ENCODE measurements at regions not wholly inside any gene's neighbourhood (a gene's known extent, or its start where the extent isn't known, plus 50 kb on each side); places are given as distances from the start of the nearest gene placed in this dataset.

- POLR2A ChIA-PET = no interaction called here
- Histone ChIP-seq H3K9me3 (ENCODE audit: low read length) (no peaks in the 10 kb centered on the region), H3K27me3 (ENCODE audit: insufficient read depth, low read length, poor library complexity, severe bottlenecking) (no peaks in the 10 kb centered on the region), H3K27ac (ENCODE audit: low read depth, low read length) (no peak overlapping the region), H3K4me1 (ENCODE audit: insufficient read depth, low read length) (no peaks in the 10 kb centered on the region), H3K4me3 (ENCODE audit: low read length) (no peak overlapping the region), H3K36me3 (ENCODE audit: insufficient read depth, low read length) (no peaks in the 10 kb centered on the region)
- no peak for DNase-seq
- Mint-ChIP-seq H3K4me1 (no peaks in the 10 kb centered on the region), H3K4me3 (no peak overlapping the region), H3K36me3 (no peaks in the 10 kb centered on the region), H3K27ac (no peak overlapping the region), H3K27me3 (peaks cover 0 to 2% of the 10 kb centered on the region in 2 donors), H3K9me3 (peaks cover 0 to 2% (median 0%) of the 10 kb centered on the region in 5 donors)
- CTCF ChIA-PET = no interaction called here
These were observed 417.4 kb downstream of the TBC1D32 start for GRCh38 chr6:120916844-120917243.

GRCh38 chr6:120913486-120913885, 420.8 kb downstream of the TBC1D32 start:
- H3K9me3 ChIP-seq (ENCODE audit: low read length) = no peaks in the 10 kb centered on the region
- H3K36me3 ChIP-seq (ENCODE audit: insufficient read depth, low read length) = no peaks in the 10 kb centered on the region
- Mint-ChIP-seq H3K9me3 (peaks cover 0 to 4% (median 0%) of the 10 kb centered on the region in 5 donors), H3K4me3 (no peak overlapping the region), H3K27me3 (peaks cover 0 to 2% of the 10 kb centered on the region in 2 donors), H3K36me3 (no peaks in the 10 kb centered on the region), H3K4me1 (no peaks in the 10 kb centered on the region), H3K27ac (no peak overlapping the region)
- POLR2A ChIA-PET = no interaction called here
- CTCF ChIA-PET = no interaction called here
- H3K4me3 ChIP-seq (ENCODE audit: low read length) = no peak overlapping the region
- H3K4me1 ChIP-seq (ENCODE audit: insufficient read depth, low read length) = no peaks in the 10 kb centered on the region
- no peak overlapping the region for H3K27ac ChIP-seq (ENCODE audit: low read depth, low read length)
- H3K27me3 ChIP-seq (ENCODE audit: insufficient read depth, low read length, poor library complexity, severe bottlenecking) = no peaks in the 10 kb centered on the region
- DNase-seq = no peak

- ChIA-PET POLR2A (no interaction called here), CTCF (no interaction called here)
- no peak overlapping the region for H3K27ac Mint-ChIP-seq
- no peak for DNase-seq
- H3K27me3 Mint-ChIP-seq = no peaks in the 10 kb centered on the region
- Histone ChIP-seq H3K9me3 (ENCODE audit: low read length) (no peaks in the 10 kb centered on the region), H3K4me3 (ENCODE audit: low read length) (no peak overlapping the region), H3K36me3 (ENCODE audit: insufficient read depth, low read length) (no peaks in the 10 kb centered on the region), H3K27ac (ENCODE audit: low read depth, low read length) (no peak overlapping the region), H3K4me1 (ENCODE audit: insufficient read depth, low read length) (no peaks in the 10 kb centered on the region), H3K27me3 (ENCODE audit: insufficient read depth, low read length, poor library complexity, severe bottlenecking) (no peaks in the 10 kb centered on the region)
- no peaks in the 10 kb centered on the region for H3K36me3 Mint-ChIP-seq
- no peak overlapping the region for H3K4me3 Mint-ChIP-seq
- H3K4me1 Mint-ChIP-seq = no peaks in the 10 kb centered on the region
- peaks cover 0 to 4% (median 2%) of the 10 kb centered on the region in 5 donors for H3K9me3 Mint-ChIP-seq
These were observed 425.5 kb downstream of the TBC1D32 start for GRCh38 chr6:120908767-120909166.

- no peaks in the 10 kb centered on the region for H3K4me1 Mint-ChIP-seq
- peaks cover 0 to 2% (median 0%) of the 10 kb centered on the region in 5 donors for H3K9me3 Mint-ChIP-seq
- no peak overlapping the region for H3K27ac ChIP-seq (ENCODE audit: low read depth, low read length)
- H3K36me3 ChIP-seq (ENCODE audit: insufficient read depth, low read length) = no peaks in the 10 kb centered on the region
- POLR2A ChIA-PET = no interaction called here
- DNase-seq = no peak
- H3K27ac Mint-ChIP-seq = no peak overlapping the region
- H3K4me3 ChIP-seq (ENCODE audit: low read length) = no peak overlapping the region
- no peaks in the 10 kb centered on the region for H3K36me3 Mint-ChIP-seq
- no peaks in the 10 kb centered on the region for H3K4me1 ChIP-seq (ENCODE audit: insufficient read depth, low read length)
- no peak overlapping the region for H3K4me3 Mint-ChIP-seq
- no peaks in the 10 kb centered on the region for H3K27me3 ChIP-seq (ENCODE audit: insufficient read depth, low read length, poor library complexity, severe bottlenecking)
- CTCF ChIA-PET = no interaction called here
- H3K27me3 Mint-ChIP-seq = no peaks in the 10 kb centered on the region
- H3K9me3 ChIP-seq (ENCODE audit: low read length) = no peaks in the 10 kb centered on the region
These were observed 430.4 kb downstream of the TBC1D32 start for GRCh38 chr6:120903836-120904235.

GRCh38 chr6:120899932-120900331, 434.3 kb downstream of the TBC1D32 start:
- no peaks in the 10 kb centered on the region for H3K36me3 Mint-ChIP-seq
- no peaks in the 10 kb centered on the region for H3K27me3 ChIP-seq (ENCODE audit: insufficient read depth, low read length, poor library complexity, severe bottlenecking)

GRCh38 chr6:120894077-120894476, 440.2 kb downstream of the TBC1D32 start:
- Histone ChIP-seq H3K27ac (ENCODE audit: low read depth, low read length) (no peak overlapping the region), H3K36me3 (ENCODE audit: insufficient read depth, low read length) (no peaks in the 10 kb centered on the region), H3K4me1 (ENCODE audit: insufficient read depth, low read length) (no peaks in the 10 kb centered on the region), H3K4me3 (ENCODE audit: low read length) (no peak overlapping the region), H3K9me3 (ENCODE audit: low read length) (no peaks in the 10 kb centered on the region), H3K27me3 (ENCODE audit: insufficient read depth, low read length, poor library complexity, severe bottlenecking) (no peaks in the 10 kb centered on the region)
- Mint-ChIP-seq H3K36me3 (peaks cover 0 to 2% (median 0%) of the 10 kb centered on the region in 3 donors), H3K4me1 (no peaks in the 10 kb centered on the region), H3K9me3 (peaks cover 4 to 31% (median 17%) of the 10 kb centered on the region in 5 donors), H3K4me3 (no peak overlapping the region), H3K27me3 (no peaks in the 10 kb centered on the region), H3K27ac (no peak overlapping the region)
- DNase-seq = no peak
- CTCF ChIA-PET = no interaction called here
- POLR2A ChIA-PET = no interaction called here

More at GRCh38 chr6:120899932-120900331, 434.3 kb downstream of the TBC1D32 start:
- ChIA-PET CTCF (no interaction called here), POLR2A (no interaction called here)
- no peaks in the 10 kb centered on the region for H3K36me3 ChIP-seq (ENCODE audit: insufficient read depth, low read length)
- H3K9me3 ChIP-seq (ENCODE audit: low read length) = no peaks in the 10 kb centered on the region
- no peaks in the 10 kb centered on the region for H3K4me1 ChIP-seq (ENCODE audit: insufficient read depth, low read length)
- no peaks in the 10 kb centered on the region for H3K27me3 Mint-ChIP-seq
- H3K27ac Mint-ChIP-seq = no peak overlapping the region
- H3K9me3 Mint-ChIP-seq = peaks cover 0 to 11% (median 0%) of the 10 kb centered on the region in 5 donors
- H3K4me3 ChIP-seq (ENCODE audit: low read length) = no peak overlapping the region
- no peak overlapping the region for H3K4me3 Mint-ChIP-seq
- H3K4me1 Mint-ChIP-seq = no peaks in the 10 kb centered on the region
- no peak for DNase-seq
- no peak overlapping the region for H3K27ac ChIP-seq (ENCODE audit: low read depth, low read length)

GRCh38 chr6:120876931-120877330, 457.3 kb downstream of the TBC1D32 start:
- H3K4me3 ChIP-seq (ENCODE audit: low read length) = no peak overlapping the region
- H3K27me3 ChIP-seq (ENCODE audit: insufficient read depth, low read length, poor library complexity, severe bottlenecking) = no peaks in the 10 kb centered on the region
- Mint-ChIP-seq H3K4me1 (no peaks in the 10 kb centered on the region), H3K27ac (no peak overlapping the region), H3K36me3 (no peaks in the 10 kb centered on the region), H3K27me3 (peaks cover 0 to 2% of the 10 kb centered on the region in 2 donors), H3K9me3 (peaks cover 0 to 7% (median 0%) of the 10 kb centered on the region in 5 donors), H3K4me3 (no peak overlapping the region)
- no peaks in the 10 kb centered on the region for H3K4me1 ChIP-seq (ENCODE audit: insufficient read depth, low read length)
- no peak overlapping the region for H3K27ac ChIP-seq (ENCODE audit: low read depth, low read length)
- ChIA-PET POLR2A (no interaction called here), CTCF (no interaction called here)
- H3K36me3 ChIP-seq (ENCODE audit: insufficient read depth, low read length) = no peaks in the 10 kb centered on the region
- H3K9me3 ChIP-seq (ENCODE audit: low read length) = no peaks in the 10 kb centered on the region
- DNase-seq = no peak

- Histone ChIP-seq H3K27ac (ENCODE audit: low read depth, low read length) (no peak overlapping the region), H3K4me1 (ENCODE audit: insufficient read depth, low read length) (no peaks in the 10 kb centered on the region), H3K9me3 (ENCODE audit: low read length) (no peaks in the 10 kb centered on the region), H3K4me3 (ENCODE audit: low read length) (no peak overlapping the region), H3K36me3 (ENCODE audit: insufficient read depth, low read length) (no peaks in the 10 kb centered on the region), H3K27me3 (ENCODE audit: insufficient read depth, low read length, poor library complexity, severe bottlenecking) (no peaks in the 10 kb centered on the region)
- ChIA-PET CTCF (no interaction called here), POLR2A (no interaction called here)
- peaks cover 0 to 2% of the 10 kb centered on the region in 2 donors for H3K27me3 Mint-ChIP-seq
- no peak for DNase-seq
- H3K4me3 Mint-ChIP-seq = no peak overlapping the region
- H3K36me3 Mint-ChIP-seq = no peaks in the 10 kb centered on the region
- H3K4me1 Mint-ChIP-seq = no peaks in the 10 kb centered on the region
- H3K27ac Mint-ChIP-seq = no peak overlapping the region
- H3K9me3 Mint-ChIP-seq = peaks cover 0 to 7% (median 0%) of the 10 kb centered on the region in 5 donors
These were observed 457.9 kb downstream of the TBC1D32 start for GRCh38 chr6:120876424-120876823.

- H3K27ac ChIP-seq (ENCODE audit: low read depth, low read length) = no peak overlapping the region
- Mint-ChIP-seq H3K4me1 (no peaks in the 10 kb centered on the region), H3K27ac (no peak overlapping the region), H3K36me3 (no peaks in the 10 kb centered on the region), H3K9me3 (peaks cover 0 to 7% (median 0%) of the 10 kb centered on the region in 5 donors), H3K27me3 (peaks cover 0 to 2% of the 10 kb centered on the region in 2 donors), H3K4me3 (no peak overlapping the region)
- H3K4me3 ChIP-seq (ENCODE audit: low read length) = no peak overlapping the region
- H3K4me1 ChIP-seq (ENCODE audit: insufficient read depth, low read length) = no peaks in the 10 kb centered on the region
- ChIA-PET CTCF (no interaction called here), POLR2A (no interaction called here)
- H3K36me3 ChIP-seq (ENCODE audit: insufficient read depth, low read length) = no peaks in the 10 kb centered on the region
- no peak for DNase-seq
- no peaks in the 10 kb centered on the region for H3K27me3 ChIP-seq (ENCODE audit: insufficient read depth, low read length, poor library complexity, severe bottlenecking)
- no peaks in the 10 kb centered on the region for H3K9me3 ChIP-seq (ENCODE audit: low read length)
These were observed 458.4 kb downstream of the TBC1D32 start for GRCh38 chr6:120875900-120876299.

All from CD8-positive, alpha-beta memory T cell (primary cell).